Lung (tissue), 11 donors: ENCODE measurements at regions not wholly inside any gene's neighbourhood (a gene's known extent, or its start where the extent isn't known, plus 50 kb on each side); places are given as distances from the start of the nearest gene placed in this dataset.
"Not testable (repeated sequence)": the region's sequence is repeated elsewhere in the genome, so short reads cannot be mapped to it uniquely, and the experiment has no call there.

Experiments
- ATAC-seq: fragments of 200-7000 bp; cut with Tn5 transposase; one replicate; pipeline ENCODE4 v1.9.1; 2020; ENCODE audit warnings: moderate number of reproducible peaks; ENCODE audit not compliant: insufficient read depth, low FRiP score
- DNase-seq, 3 donors: peaks; one replicate each; pipeline ENCODE4 v3.0.0-alpha.2; 2013 to 2017
- H3K27ac ChIP-seq, 2 donors: one replicate each; pipeline ENCODE4 v1.5.1; 2013; ENCODE audit warnings: mild to moderate bottlenecking in 2 of 2, moderate library complexity in 2 of 2, control low read depth in 1 of 2, inconsistent platforms in 1 of 2, low read depth in 1 of 2, low read length in 1 of 2
- H3K27me3 ChIP-seq, 3 donors: one replicate each; pipeline ENCODE4 v1.5.1; 2013; ENCODE audit warnings: low read length in 2 of 3; ENCODE audit not compliant: control insufficient read depth in 3 of 3, insufficient read depth in 3 of 3
- H3K36me3 ChIP-seq, 4 donors: one replicate each; pipeline ENCODE4 v1.5.1; 2013; ENCODE audit warnings: low read length in 4 of 4, mild to moderate bottlenecking in 1 of 4, moderate library complexity in 1 of 4; ENCODE audit not compliant: control insufficient read depth in 4 of 4, insufficient read depth in 4 of 4
- H3K4me1 ChIP-seq, 5 donors: one replicate each; pipeline ENCODE4 v1.5.1; 2013; ENCODE audit warnings: low read length in 5 of 5, mild to moderate bottlenecking in 2 of 5, moderate library complexity in 1 of 5; ENCODE audit not compliant: control insufficient read depth in 5 of 5, insufficient read depth in 5 of 5
- H3K4me3 ChIP-seq: one replicate; pipeline ENCODE4 v1.5.1; 2013; ENCODE audit warnings: mild to moderate bottlenecking, control low read depth, moderate library complexity
- H3K9ac ChIP-seq, 2 donors: one replicate each; pipeline ENCODE4 v1.5.1; 2013; ENCODE audit warnings: low read length in 2 of 2, control low read depth in 1 of 2; ENCODE audit not compliant: insufficient read depth in 1 of 2
- H3K9me3 ChIP-seq, 4 donors: one replicate each; pipeline ENCODE4 v1.5.1; 2013; ENCODE audit warnings: low read length in 3 of 4, mild to moderate bottlenecking in 1 of 4, moderate library complexity in 1 of 4; ENCODE audit not compliant: control insufficient read depth in 4 of 4, insufficient read depth in 3 of 4
- WGBS, 2 donors: extraction: QIAGEN DNeasy Blood & Tissue Kit; methylation state at CpG; one replicate each; pipeline ENCODE4 v1.1.7; 2013; 5-methylcytosine and 5-hydroxymethylcytosine counted together
- TF ChIP-seq, protein P1 (sequence below): IDR thresholded peaks from 2 replicates; pipeline ENCODE4 v1.5.1; 2012; ENCODE audit warnings: mild to moderate bottlenecking; ENCODE audit errors: control extremely low read depth, extremely low read depth
- donor health status: control.
- donor health status: control.
- donor health status: Bipolar disorder and iron deficiency.
- donor health status: healthy.
- donor health status: DM: yes; HTN: yes; CAD: no.

DNA sequence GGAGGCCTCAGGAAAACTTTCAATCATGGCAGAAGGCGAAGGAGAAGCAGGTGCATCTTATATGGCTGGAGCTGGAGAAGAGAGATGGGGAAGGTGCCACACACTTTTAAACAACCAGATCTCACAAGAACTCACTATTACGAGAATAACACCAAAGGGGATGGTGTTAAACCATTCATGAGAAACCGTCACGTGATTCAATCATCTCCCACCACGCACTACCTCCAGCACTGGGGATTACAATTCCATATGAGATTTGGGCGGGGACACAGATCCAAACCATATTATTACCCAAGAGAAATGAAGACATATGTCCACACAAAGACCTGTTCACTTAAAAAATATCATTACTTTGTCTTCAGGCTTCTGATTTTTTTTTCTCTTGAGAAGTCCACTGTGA lies 518.5 kb downstream of the DCDC2C start:
- no peak for ATAC-seq
- TF ChIP-seq, protein P1, sequence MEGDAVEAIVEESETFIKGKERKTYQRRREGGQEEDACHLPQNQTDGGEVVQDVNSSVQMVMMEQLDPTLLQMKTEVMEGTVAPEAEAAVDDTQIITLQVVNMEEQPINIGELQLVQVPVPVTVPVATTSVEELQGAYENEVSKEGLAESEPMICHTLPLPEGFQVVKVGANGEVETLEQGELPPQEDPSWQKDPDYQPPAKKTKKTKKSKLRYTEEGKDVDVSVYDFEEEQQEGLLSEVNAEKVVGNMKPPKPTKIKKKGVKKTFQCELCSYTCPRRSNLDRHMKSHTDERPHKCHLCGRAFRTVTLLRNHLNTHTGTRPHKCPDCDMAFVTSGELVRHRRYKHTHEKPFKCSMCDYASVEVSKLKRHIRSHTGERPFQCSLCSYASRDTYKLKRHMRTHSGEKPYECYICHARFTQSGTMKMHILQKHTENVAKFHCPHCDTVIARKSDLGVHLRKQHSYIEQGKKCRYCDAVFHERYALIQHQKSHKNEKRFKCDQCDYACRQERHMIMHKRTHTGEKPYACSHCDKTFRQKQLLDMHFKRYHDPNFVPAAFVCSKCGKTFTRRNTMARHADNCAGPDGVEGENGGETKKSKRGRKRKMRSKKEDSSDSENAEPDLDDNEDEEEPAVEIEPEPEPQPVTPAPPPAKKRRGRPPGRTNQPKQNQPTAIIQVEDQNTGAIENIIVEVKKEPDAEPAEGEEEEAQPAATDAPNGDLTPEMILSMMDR = no peak
- 88 to 92% methylated on average over 6 of the region's 6 CpGs for WGBS, 2 donors

DNA sequence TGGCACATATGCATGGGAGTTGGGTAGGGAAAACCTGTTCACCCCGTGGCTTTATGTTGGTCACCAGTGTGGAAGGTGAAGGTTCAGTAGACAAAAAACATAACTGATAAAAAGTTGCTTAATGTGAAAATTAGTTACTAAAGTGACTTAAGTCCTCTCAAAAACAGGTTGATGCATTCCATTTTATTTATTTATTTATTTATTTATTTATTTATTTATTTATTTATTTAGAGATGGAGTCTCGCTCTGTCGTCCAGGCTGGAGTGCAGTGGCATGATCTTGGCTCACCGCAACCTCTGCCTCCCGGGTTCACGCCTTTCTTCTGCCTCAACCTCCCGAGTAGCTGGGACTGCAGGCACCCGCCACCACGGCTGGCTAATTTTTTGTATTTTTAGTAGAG lies 541.0 kb downstream of the DCDC2C start:
- H3K4me3 ChIP-seq, H3K27me3 ChIP-seq, H3K36me3 ChIP-seq, H3K4me1 ChIP-seq, H3K9ac ChIP-seq, ATAC-seq, H3K27ac ChIP-seq, DNase-seq, H3K9me3 ChIP-seq: not testable (repeated sequence)
- WGBS, 2 donors = 86 to 94% methylated on average over 9 of the region's 9 CpGs

More for the DNA sequence above, 518.5 kb downstream of the DCDC2C start:
- Histone ChIP-seq H3K4me3 (no peak overlapping the region), H3K27me3 (no peaks in the 10 kb centered on the region), H3K27ac (no peak overlapping the region), H3K9ac (no peak overlapping the region), H3K36me3 (no peaks in the 10 kb centered on the region), H3K9me3 (no peaks in the 10 kb centered on the region), H3K4me1 (no peaks in the 10 kb centered on the region)
- DNase-seq = no peak

DNA sequence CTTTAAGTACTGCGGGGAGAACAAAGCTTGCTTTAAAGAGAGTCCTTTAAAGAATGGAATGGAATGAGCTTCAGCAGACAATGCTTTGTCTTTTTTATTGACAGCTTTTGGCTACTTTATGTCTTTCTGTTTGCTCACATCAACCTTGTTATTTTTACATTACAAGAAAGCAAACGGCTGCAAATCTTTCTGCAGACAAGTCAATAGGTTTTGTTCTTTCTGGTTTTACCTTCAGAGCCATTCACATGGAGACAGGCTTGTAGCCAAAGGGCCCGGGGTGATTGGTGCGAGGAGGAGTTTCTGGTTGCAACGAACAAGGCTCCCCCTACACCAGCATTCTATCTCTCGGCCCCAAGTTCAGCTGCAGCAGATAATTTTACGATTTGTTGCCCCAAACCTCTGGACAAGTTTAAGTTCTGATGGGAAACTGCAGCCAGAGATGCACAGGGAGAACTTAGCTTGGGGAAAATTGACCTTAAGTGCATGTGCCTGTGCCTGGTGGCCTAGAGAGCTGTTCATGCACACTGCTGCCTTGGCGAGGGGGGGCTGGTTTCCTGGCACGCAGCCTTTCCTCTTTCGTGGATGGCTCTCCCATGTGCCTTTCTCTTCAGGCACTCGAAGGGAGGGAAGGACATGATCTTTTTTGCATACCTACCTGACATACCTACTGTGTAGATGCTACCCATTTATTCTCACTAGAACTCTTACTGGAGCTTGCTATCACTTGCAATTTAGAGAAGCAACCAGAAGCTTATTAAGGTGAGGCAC lies 543.2 kb downstream of the DCDC2C start:
- no peaks in the 10 kb centered on the region for H3K27me3 ChIP-seq
- H3K4me1 ChIP-seq = peaks cover 0 to 5% (median 0%) of the 10 kb centered on the region in 5 donors
- H3K4me3 ChIP-seq = no peak overlapping the region
- no peak overlapping the region for H3K9ac ChIP-seq
- H3K27ac ChIP-seq = no peak overlapping the region
- DNase-seq = no peak
- ATAC-seq = no peak
- H3K9me3 ChIP-seq = peaks cover 0 to 1% (median 0%) of the 10 kb centered on the region in 4 donors
- TF ChIP-seq, protein P1 = no peak
- H3K36me3 ChIP-seq = no peaks in the 10 kb centered on the region
- WGBS, 2 donors = 46 to 52% methylated on average over 11 of the region's 11 CpGs

- Histone ChIP-seq H3K9ac (no peak overlapping the region), H3K4me3 (no peak overlapping the region), H3K27me3 (no peaks in the 10 kb centered on the region), H3K4me1 (peaks cover 0 to 5% (median 0%) of the 10 kb centered on the region in 5 donors), H3K36me3 (no peaks in the 10 kb centered on the region), H3K27ac (no peak overlapping the region), H3K9me3 (peaks cover 0 to 1% (median 0%) of the 10 kb centered on the region in 4 donors)
- 43 to 56% methylated on average over 3 of the region's 3 CpGs for WGBS, 2 donors
- ATAC-seq = no peak
- DNase-seq = peak; percentile 39 to 69 (median 43)
- TF ChIP-seq, protein P1 = no peak
Measured at GRCh38 chr2:4247791-4248190, 544.4 kb downstream of the DCDC2C start.
